ENCODE measurements at regions not wholly inside any gene's neighbourhood (a gene's known extent, or its start where the extent isn't known, plus 50 kb on each side); places are given as distances from the start of the nearest gene placed in this dataset.

DNA sequence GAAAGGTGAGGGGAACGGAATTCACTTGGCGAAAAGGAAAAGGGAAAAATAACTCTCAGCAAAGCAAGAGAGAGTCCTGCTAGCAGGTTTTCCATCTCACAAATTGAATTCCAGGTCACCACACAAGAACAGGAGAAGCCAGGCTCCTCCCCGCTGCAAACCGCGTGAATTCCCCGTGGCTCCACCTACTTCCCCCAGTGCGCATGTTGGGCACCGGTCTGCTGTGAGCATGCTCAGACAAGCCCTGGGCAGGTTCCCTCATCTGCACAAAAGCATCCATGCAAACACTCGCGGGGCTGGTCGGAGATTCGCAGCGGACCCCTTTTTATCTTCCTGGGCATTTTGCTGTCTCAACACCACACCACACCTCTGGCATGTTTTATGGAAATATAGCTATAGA, 58.5 kb upstream of the S1PR3 start:
- no peak for DNase-seq

DNA sequence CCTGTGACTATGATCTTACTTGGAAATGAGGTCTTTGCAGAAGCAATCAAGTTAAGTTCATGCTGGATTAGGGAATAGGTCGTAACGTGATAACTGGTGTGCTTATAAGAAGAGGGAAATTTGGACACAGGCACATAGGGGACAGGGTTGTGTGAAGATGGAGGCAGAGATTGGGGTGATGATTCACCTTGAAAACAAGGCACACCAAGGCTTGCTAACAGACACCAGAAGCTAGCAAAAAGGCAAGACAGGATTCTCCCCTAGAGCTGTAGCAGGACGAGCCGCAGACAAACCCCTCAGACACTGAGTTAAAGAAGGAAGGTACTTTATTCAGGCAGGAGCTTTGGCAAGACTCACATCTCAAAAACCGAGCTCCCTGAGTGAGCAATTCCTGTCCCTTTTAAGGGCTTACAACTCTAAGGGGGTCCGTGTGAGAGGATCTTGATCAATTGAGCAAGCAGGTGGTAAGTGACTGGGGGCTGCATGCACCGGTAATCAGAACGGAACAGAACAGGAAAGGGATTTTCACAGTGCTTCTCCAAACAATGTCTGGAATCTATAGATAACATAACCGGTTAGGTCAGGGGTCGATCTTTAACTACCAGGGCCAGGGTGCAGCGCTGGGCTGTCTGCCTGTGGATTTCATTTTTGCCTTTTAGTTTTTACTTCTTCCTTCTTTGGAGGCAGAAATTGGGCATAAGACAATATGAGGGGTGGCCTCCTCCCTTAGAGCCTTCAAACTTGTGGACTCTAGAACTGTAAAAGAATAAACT, 57.5 kb upstream of the S1PR3 start:
- no peak for DNase-seq

DNA sequence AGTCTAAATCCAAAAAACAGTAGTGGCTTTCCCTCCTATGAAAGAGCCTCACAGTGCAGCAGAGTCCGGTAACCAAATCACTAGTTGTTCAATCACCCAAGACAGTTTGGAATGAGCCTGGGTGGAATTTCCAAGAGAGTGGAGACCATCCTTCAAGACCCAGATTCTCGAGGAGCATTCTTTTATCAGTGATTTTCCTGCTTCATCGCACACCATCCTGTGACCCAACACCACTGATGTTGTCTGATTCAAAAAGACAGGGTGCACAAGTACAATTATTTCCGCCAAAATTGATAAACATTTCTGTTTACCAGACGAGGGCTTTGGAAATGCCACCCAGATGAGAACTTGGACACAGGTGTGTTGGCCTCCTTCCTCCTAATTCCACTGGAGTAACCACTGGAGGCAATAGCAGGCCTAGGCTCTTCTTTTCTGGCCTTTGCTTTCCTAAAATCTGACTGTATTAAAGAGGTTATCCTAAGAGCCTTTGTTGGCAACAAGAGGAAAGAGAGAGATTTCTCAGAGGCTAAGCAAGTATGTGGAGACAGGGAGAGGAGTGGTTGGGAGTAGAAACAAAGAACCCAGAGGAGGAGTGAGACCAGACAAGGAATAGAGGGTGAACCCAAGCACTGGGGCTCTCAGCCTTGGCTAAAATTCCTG, 56.3 kb upstream of the S1PR3 start:
- DNase-seq, result no peak

DNA sequence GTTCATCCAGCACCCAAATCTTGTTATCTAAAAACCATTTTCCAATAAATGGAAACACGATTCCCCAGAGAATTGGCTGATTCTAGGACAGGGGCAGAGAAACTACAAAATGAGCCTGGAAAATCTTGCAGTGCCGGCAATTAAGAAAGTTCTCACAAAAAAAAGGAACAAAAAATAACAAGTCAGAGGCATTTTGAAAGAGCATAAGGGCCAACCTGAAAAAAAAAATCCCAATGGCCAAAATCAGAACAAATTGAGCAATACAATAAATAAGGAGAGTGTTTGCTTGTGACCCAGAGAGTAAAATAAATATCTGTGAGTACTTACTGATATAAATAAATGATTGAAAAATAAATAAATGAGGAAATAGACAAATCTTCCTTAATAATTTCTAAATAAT, 55.1 kb upstream of the S1PR3 start:
- peak; percentile 24 to 73 (median 52) for DNase-seq

DNA sequence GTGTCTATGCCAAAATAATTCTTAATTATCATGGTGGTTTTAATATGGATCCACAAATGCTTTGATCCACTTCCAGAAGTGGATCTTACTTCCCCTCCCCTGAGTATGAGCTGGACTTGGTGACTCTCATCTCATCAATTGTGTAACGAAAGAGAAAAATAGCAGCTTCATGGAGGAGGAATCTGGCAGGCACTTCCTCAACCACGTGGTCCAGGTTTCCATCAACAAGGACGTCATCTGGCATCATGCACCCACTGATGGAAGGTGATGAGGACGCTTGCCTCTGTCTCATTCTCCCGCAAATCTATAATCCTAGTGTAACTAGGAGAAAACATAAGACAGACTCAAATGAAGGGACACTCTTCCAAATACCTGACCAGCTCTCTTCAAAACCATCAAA, 54.6 kb upstream of the S1PR3 start:
- DNase-seq, result peak; percentile 67 to 87 (median 75)

DNA sequence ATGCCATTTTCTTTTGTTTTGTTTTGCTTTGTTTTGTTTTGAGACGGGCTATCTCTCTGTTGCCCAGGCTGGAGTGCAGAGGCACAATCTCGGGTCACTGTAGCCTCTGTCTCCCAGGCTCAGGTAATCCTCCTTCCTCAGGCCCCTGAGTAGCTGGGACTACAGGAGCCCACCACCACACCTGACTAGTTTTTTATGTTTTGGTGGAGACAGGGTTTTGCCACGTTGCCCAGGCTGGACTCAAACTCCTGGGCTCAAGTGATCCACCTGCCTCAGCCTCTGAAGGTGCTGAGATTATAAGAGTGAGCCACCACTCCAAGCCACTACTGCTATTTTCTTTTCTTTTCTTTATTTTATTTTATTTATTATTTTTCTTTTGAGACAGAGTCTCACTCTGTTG, 54.0 kb upstream of the S1PR3 start:
- DNase-seq, result no peak

DNA sequence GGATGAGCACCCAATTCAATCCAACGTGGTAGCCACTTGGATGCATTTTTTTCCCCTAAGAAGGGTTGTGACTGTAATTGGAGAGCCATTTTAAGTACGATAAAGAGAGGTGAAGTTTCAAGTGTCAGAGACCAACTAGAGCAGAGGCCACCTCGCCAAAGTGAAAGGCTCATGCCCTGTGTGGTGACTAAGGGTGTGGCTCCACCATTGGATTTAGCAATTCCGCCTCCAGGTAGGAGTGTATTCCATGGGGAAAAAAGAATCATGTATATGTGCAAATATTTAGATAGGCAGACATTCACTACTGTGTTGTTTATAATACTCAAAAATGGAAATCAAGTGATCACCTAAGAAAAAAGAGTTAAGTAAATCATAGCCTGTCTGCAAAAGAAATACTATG, 53.1 kb upstream of the S1PR3 start:
- DNase-seq, result no peak
